Retinal pigment epithelial cell (primary cell): ENCODE measurements at regions not wholly inside any gene's neighbourhood (a gene's known extent, or its start where the extent isn't known, plus 50 kb on each side); places are given as distances from the start of the nearest gene placed in this dataset.

ENCODE experiments used
- DNase-seq: peaks from one replicate; pipeline ENCODE4 v3.0.0-alpha.2; 2010; ENCODE audit warnings: low read depth
- H3K4me3 ChIP-seq: 2 replicates; pipeline ENCODE4 v1.5.1; 2011; ENCODE audit warnings: mild to moderate bottlenecking, low read length, control low read depth, moderate library complexity
- TF ChIP-seq, protein P1 (sequence below): conservative IDR thresholded peaks from 2 replicates; pipeline ENCODE4 v1.5.1; 2011; ENCODE audit warnings: low read depth, low read length, control low read depth, inconsistent platforms

- TF ChIP-seq, protein P1, sequence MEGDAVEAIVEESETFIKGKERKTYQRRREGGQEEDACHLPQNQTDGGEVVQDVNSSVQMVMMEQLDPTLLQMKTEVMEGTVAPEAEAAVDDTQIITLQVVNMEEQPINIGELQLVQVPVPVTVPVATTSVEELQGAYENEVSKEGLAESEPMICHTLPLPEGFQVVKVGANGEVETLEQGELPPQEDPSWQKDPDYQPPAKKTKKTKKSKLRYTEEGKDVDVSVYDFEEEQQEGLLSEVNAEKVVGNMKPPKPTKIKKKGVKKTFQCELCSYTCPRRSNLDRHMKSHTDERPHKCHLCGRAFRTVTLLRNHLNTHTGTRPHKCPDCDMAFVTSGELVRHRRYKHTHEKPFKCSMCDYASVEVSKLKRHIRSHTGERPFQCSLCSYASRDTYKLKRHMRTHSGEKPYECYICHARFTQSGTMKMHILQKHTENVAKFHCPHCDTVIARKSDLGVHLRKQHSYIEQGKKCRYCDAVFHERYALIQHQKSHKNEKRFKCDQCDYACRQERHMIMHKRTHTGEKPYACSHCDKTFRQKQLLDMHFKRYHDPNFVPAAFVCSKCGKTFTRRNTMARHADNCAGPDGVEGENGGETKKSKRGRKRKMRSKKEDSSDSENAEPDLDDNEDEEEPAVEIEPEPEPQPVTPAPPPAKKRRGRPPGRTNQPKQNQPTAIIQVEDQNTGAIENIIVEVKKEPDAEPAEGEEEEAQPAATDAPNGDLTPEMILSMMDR, result no peak
- H3K4me3 ChIP-seq, result peak overlapping the region; percentile 47
- DNase-seq, result no peak
Observed at GRCh38 chr9:706606-707459, 134.7 kb upstream of the DMRT1 start.

DNA sequence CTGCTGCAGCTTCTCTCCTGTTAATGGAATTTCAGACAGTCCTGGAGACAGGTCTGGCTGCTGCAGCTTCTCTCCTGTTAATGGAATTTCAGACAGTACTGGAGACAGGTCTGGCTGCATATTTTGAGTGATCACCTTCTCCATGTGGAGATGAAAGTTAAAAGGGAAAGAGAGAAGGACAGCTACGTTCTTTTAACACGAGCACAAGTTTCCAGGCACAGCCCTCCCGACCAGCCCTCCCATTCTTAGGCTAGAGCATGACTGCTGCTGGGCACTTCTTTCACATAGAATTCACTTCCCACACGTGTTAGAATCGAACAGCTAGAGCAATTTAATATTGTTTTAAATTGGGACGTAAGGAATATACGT lies 133.3 kb upstream of the DMRT1 start:
- TF ChIP-seq, protein P1, result no peak
- H3K4me3 ChIP-seq, result peak overlapping the region; percentile 38
- DNase-seq, result no peak

DNA sequence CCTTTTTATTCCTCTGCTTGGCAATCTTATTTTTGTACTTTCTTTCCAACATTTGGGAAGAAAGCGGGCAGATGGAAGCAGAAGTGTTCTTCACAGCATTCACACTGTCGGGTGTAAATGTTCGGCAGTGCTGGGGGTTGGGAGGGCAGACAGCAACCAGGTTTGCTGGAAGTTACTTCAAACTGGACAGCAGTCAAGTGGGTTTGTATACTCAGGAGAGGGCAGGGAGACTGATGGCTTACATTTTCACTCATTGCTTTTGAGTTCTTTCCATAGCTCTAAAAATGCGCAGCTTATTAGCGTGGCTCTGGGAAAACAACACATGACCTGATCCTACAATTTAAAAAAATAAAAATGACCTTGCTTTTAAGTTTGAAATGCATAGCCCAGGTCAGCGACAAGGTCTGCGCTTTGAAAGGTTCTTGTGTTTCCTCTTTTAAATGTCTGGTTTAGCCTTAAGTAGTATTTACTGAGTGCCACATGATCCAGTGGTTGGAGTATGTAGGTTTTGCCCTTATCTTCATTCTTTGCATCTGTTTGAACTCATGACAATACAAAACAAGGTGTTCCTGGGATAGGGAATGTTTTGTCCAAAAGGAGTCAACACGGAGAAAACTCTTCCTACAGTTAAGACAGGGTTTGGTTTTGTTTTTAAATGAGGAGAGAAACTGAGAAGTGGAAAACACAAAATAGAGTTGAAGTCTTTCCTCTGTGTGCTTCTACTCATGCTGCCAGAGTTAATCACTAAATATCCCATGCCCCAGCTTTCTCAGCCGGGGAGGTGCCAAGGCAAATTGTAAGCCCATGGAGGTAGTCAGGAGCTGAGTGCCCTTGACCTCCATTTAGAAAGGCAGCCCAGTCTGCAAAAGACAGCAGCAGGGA lies 132.7 kb upstream of the DMRT1 start:
- peak overlapping the region; percentile 38 for H3K4me3 ChIP-seq
- DNase-seq, result no peak
- TF ChIP-seq, protein P1, result no peak

- no peak for DNase-seq
- TF ChIP-seq, protein P1, result no peak
- H3K4me3 ChIP-seq, result no peak overlapping the region
Observed at GRCh38 chr9:710951-711745, 130.3 kb upstream of the DMRT1 start.

- no peak overlapping the region for H3K4me3 ChIP-seq
- DNase-seq, result no peak
Observed at GRCh38 chr9:711761-712553, 129.5 kb upstream of the DMRT1 start.

More at GRCh38 chr9:711761-712553, 129.5 kb upstream of the DMRT1 start:
- TF ChIP-seq, protein P1, result no peak
